K562 (cell line): ENCODE measurements at regions not wholly inside any gene's neighbourhood (a gene's known extent, or its start where the extent isn't known, plus 50 kb on each side); places are given as distances from the start of the nearest gene placed in this dataset.

ENCODE experiments used
- ATAC-seq: fragments of 200-7000 bp; cut with Tn5 transposase; 3 replicates; pipeline ENCODE4 v1.9.1; 2020; ENCODE audit warnings: moderate library complexity
- BruUV-seq: library from RNA; stranded (reverse); fragments of 400-500 nt; replicated peaks from 2 replicates; lab custom pipeline; 2021; lab: Mats Ljungman, UMichigan
- CTCF ChIA-PET: fragments of 300-600 bp; formaldehyde crosslinking; extraction: SDS; loops from one replicate; lab custom pipeline; 2021; ENCODE audit warnings: low intra/inter-chr PET ratio; lab: Yijun Ruan, JAX
- POLR2A ChIA-PET: fragments of 300-600, 350-650 bp; sonication (Branson Sonifier 250); formaldehyde crosslinking; extraction: SDS; loops from one replicate; lab custom pipeline; 2021; ENCODE audit warnings: antibody characterized with exemption, inconsistent platforms; lab: Yijun Ruan, JAX
- DNase-seq, 4 experiments: peaks; one replicate each; pipeline versions ENCODE4 v3.0.0 to v3.0.0-alpha.2; 2011 to 2018; ENCODE audit warnings: low spot score in 3 of 4, mixed read lengths in 3 of 4; ENCODE audit errors: extremely low read depth in 1 of 4
- FAIRE-seq: peaks from 2 replicates; lab custom pipeline; 2011; peaks lifted over from hg19 to GRCh38; lab: Jason Lieb, UNC
- H2AFZ ChIP-seq: 2 replicates; pipeline ENCODE4 v1.6.0; 2011; ENCODE audit warnings: low read depth, low read length, control low read depth, inconsistent platforms
- H3K27ac ChIP-seq: fragments of 200-600 bp; 3 replicates; pipeline ENCODE4 v1.8.0; 2011; ENCODE audit warnings: low read depth, mild to moderate bottlenecking, control low read depth, inconsistent platforms, low read length, moderate library complexity, mixed read lengths; ENCODE audit errors: extremely low read depth
- H3K27me3 ChIP-seq, 2 experiments: fragments of 300-600 bp in 1 of 2; 2 replicates in 1 of 2; 3 replicates in 1 of 2; pipeline versions ENCODE4 v1.6.0 to v1.8.0; 2011; ENCODE audit warnings: inconsistent platforms in 2 of 2, low read length in 2 of 2, mild to moderate bottlenecking in 1 of 2, mixed read lengths in 1 of 2, moderate library complexity in 1 of 2; ENCODE audit not compliant: control insufficient read depth in 2 of 2, insufficient read depth in 2 of 2
- H3K36me3 ChIP-seq: fragments of 300-600 bp; 3 replicates; pipeline ENCODE4 v1.8.0; 2011; ENCODE audit warnings: mild to moderate bottlenecking, low read length, inconsistent platforms; ENCODE audit not compliant: control insufficient read depth, insufficient read depth
- H3K4me1 ChIP-seq, 2 experiments: fragments of 200-600 bp in 1 of 2; replicated peaks in 1 of 2; 2 replicates in 1 of 2; 3 replicates in 1 of 2; pipeline versions ENCODE4 v1.5.1 to v1.8.0; 2011; ENCODE audit warnings: inconsistent platforms in 2 of 2, low read length in 2 of 2, mild to moderate bottlenecking in 1 of 2, mixed read lengths in 1 of 2, moderate library complexity in 1 of 2; ENCODE audit not compliant: control insufficient read depth in 2 of 2, insufficient read depth in 2 of 2
- H3K4me2 ChIP-seq: 2 replicates; pipeline ENCODE4 v1.6.1; 2011; ENCODE audit warnings: low read length, control low read depth, inconsistent platforms, mixed read lengths; ENCODE audit not compliant: insufficient read depth
- H3K4me3 ChIP-seq: fragments of 200-600 bp; sonication (generic), shearing (Covaris generic); 2 replicates; pipeline ENCODE4 v1.5.1; 2016; ENCODE audit warnings: control low read depth, inconsistent platforms
- H3K79me2 ChIP-seq: fragments of 200-600 bp; 3 replicates; pipeline ENCODE4 v1.8.0; 2011; ENCODE audit warnings: low read length, inconsistent platforms; ENCODE audit not compliant: control insufficient read depth, insufficient read depth
- H3K9ac ChIP-seq, 2 experiments: 2 replicates each; pipeline versions ENCODE4 v1.6.0 to v1.6.1; 2011; ENCODE audit warnings: low read depth in 2 of 2, low read length in 2 of 2, control low read depth in 1 of 2, inconsistent platforms in 1 of 2, mild to moderate bottlenecking in 1 of 2, mixed read lengths in 1 of 2; ENCODE audit not compliant: insufficient read depth in 1 of 2
- H3K9me1 ChIP-seq: one replicate; pipeline ENCODE4 v1.6.0; 2011; ENCODE audit warnings: inconsistent platforms, mild to moderate bottlenecking, low read length, moderate library complexity; ENCODE audit not compliant: control insufficient read depth, insufficient read depth
- H3K9me3 ChIP-seq: replicated peaks from 2 replicates; pipeline ENCODE4 v1.5.1; 2011; ENCODE audit warnings: low read depth, low read length, inconsistent platforms; ENCODE audit not compliant: control insufficient read depth, insufficient read depth
- H4K20me1 ChIP-seq: replicated peaks from 2 replicates; pipeline ENCODE4 v1.6.1; 2011; ENCODE audit warnings: low read length, inconsistent platforms, mixed read lengths; ENCODE audit not compliant: control insufficient read depth, insufficient read depth
- ATF4 ChIP-seq: fragments of 450-650 bp; formaldehyde crosslinking; IDR thresholded peaks from 2 replicates; pipeline ENCODE4 v1.4.0; 2022; ENCODE audit warnings: mild to moderate bottlenecking, moderate library complexity
- GTF2F1 ChIP-seq: IDR thresholded peaks from 2 replicates; pipeline ENCODE4 v1.6.1; 2011; ENCODE audit warnings: low read depth, low read length, improper control_type of control experiment
- HDAC8 ChIP-seq: fragments of 450-650 bp; IDR thresholded peaks from 2 replicates; pipeline ENCODE4 v1.6.1; 2016; ENCODE audit warnings: mild to moderate bottlenecking, missing genetic modification characterization, moderate library complexity, missing compliant biosample characterization
- HNRNPUL1 ChIP-seq: fragments of 200-400 bp; formaldehyde crosslinking; IDR thresholded peaks from 2 replicates; pipeline ENCODE4 v1.6.1; 2017; ENCODE audit warnings: low read length
- LARP7 ChIP-seq: fragments of 450-650 bp; IDR thresholded peaks from 2 replicates; pipeline ENCODE4 v1.6.1; 2016
- NR1H2 ChIP-seq: sonication (generic); formaldehyde crosslinking; IDR thresholded peaks from 2 replicates; pipeline ENCODE4 v1.4.0; 2020; ENCODE audit warnings: mild to moderate bottlenecking, missing genetic modification reagents
- NR2C2 ChIP-seq, 2 experiments: fragments of 200-800 bp in 1 of 2; sonication (Bioruptor generic) in 1 of 2; sonication (generic) in 1 of 2; formaldehyde crosslinking in 1 of 2; IDR thresholded peaks; 2 replicates each; pipeline versions ENCODE4 v1.6.1 to v1.8.0; 2016 to 2022; ENCODE audit warnings: mild to moderate bottlenecking in 1 of 2, missing compliant biosample characterization in 1 of 2, missing genetic modification characterization in 1 of 2, missing genetic modification reagents in 1 of 2
- PKNOX1 ChIP-seq: fragments of 450-650 bp; IDR thresholded peaks from 2 replicates; pipeline ENCODE4 v1.6.1; 2016
- ZNF146 ChIP-seq: IDR thresholded peaks from one replicate; pipeline ENCODE4 v1.6.1; 2018; ENCODE audit warnings: missing compliant biosample characterization; ENCODE audit not compliant: unreplicated experiment
- ZNF212 ChIP-seq: fragments of 450-650 bp; formaldehyde crosslinking; IDR thresholded peaks from 2 replicates; pipeline ENCODE4 v1.4.0; 2020; ENCODE audit warnings: mild to moderate bottlenecking
- ZNF436 ChIP-seq: fragments of 250-450, 450-650 bp; sonication (Bioruptor Pico); formaldehyde crosslinking; IDR thresholded peaks from 2 replicates; pipeline ENCODE4 v1.7.0; 2020; ENCODE audit warnings: mild to moderate bottlenecking
- WGBS: fragments of 100-300 bp; shearing (Covaris generic); methylation state at CpG from one replicate; pipeline ENCODE4 v1.1.6; 2016; ENCODE audit warnings: low coverage, mixed read lengths; ENCODE audit not compliant: insufficient coverage; ENCODE audit errors: missing lambda C conversion rate; 5-methylcytosine and 5-hydroxymethylcytosine counted together
- in situ Hi-C: fragments of 300-500 bp; cut with MboI; formaldehyde crosslinking; loops from 4 replicates; pipeline ENCODE4 v1.15.0; 2018; ENCODE audit warnings: inconsistent platforms, mixed read lengths
- intact Hi-C: fragments of 100-400 bp; cut with micrococcal nuclease; formaldehyde crosslinking; loops from 2 replicates; pipeline ENCODE4 v1.14.2; 2022
- TF ChIP-seq, protein P1 (sequence below): fragments of 450-650 bp; conservative IDR thresholded peaks from 2 replicates; pipeline ENCODE4 v1.6.1; 2016; ENCODE audit warnings: missing genetic modification characterization, low read depth, mild to moderate bottlenecking, control low read depth, missing compliant biosample characterization

DNA sequence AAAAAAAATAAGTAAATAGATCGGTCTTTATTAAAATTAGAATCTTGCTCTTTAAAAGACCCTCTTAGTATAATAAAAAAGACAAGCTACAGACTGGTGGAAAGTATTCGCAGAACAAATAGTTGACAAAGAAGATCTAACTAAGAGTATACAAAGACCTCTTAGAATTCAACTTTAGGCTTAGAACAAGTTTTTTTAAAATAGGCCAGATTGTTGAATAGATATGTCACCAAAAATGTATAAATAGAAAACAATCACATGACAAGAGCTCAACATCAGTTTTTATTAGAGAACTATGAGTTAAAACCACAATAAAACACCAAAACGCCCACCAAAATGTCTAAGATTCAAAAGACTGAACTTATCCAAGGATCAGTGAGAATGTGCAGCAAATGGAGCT lies 632.7 kb upstream of the PTCHD4 start:
- no peaks in the 10 kb centered on the region for H3K9me1 ChIP-seq
- H3K4me1 ChIP-seq, result no peaks in the 10 kb centered on the region
- in situ Hi-C loops, result no loop called here
- no peaks in the 10 kb centered on the region for H4K20me1 ChIP-seq
- no peak overlapping the region for H2AFZ ChIP-seq
- H3K4me3 ChIP-seq, result no peak overlapping the region
- no peaks in the 10 kb centered on the region for H3K79me2 ChIP-seq
- ChIA-PET CTCF (no interaction called here), POLR2A (no interaction called here)
- no TSS peak for BruUV-seq
- H3K27ac ChIP-seq, result no peak overlapping the region
- 2% methylated on average over 3 of the region's 3 CpGs for WGBS
- intact Hi-C loops, result no loop called here
- no peaks in the 10 kb centered on the region for H3K27me3 ChIP-seq
- FAIRE-seq (no peak), DNase-seq (no peak), ATAC-seq (no peak)
- H3K9me3 ChIP-seq, result no peaks in the 10 kb centered on the region
- no peaks in the 10 kb centered on the region for H3K36me3 ChIP-seq
- H3K9ac ChIP-seq, result no peak overlapping the region
- H3K4me2 ChIP-seq, result no peak overlapping the region
- TF ChIP-seq LARP7, result no peak
- no peak for TF ChIP-seq ZNF436
- no peak for TF ChIP-seq PKNOX1
- no peak for TF ChIP-seq NR2C2 (CRISPR knock-in tag; IDR thresholded peaks at IDR 0.05)
- no peak for TF ChIP-seq NR2C2 (tag; IDR thresholded peaks at IDR 0.05)
- TF ChIP-seq ZNF146 (CRISPR knock-in tag), result no peak
- TF ChIP-seq HDAC8 (tag), result no peak
- no peak for TF ChIP-seq ATF4 (CRISPR knock-in tag)
- TF ChIP-seq ZNF212 (CRISPR knock-in tag), result no peak
- no peak for TF ChIP-seq HNRNPUL1
- TF ChIP-seq, protein P1, sequence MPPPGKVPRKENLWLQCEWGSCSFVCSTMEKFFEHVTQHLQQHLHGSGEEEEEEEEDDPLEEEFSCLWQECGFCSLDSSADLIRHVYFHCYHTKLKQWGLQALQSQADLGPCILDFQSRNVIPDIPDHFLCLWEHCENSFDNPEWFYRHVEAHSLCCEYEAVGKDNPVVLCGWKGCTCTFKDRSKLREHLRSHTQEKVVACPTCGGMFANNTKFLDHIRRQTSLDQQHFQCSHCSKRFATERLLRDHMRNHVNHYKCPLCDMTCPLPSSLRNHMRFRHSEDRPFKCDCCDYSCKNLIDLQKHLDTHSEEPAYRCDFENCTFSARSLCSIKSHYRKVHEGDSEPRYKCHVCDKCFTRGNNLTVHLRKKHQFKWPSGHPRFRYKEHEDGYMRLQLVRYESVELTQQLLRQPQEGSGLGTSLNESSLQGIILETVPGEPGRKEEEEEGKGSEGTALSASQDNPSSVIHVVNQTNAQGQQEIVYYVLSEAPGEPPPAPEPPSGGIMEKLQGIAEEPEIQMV (tag), result no peak
- no peak for TF ChIP-seq GTF2F1
- TF ChIP-seq NR1H2 (CRISPR knock-in tag), result no peak
- TF ChIP-seq, all 486 proteins: peak for 0
